CD4-positive, alpha-beta T cell treated with Interleukin-10 for 1 hour (primary cell): ENCODE measurements at regions not wholly inside any gene's neighbourhood (a gene's known extent, or its start where the extent isn't known, plus 50 kb on each side); places are given as distances from the start of the nearest gene placed in this dataset.

ENCODE experiments used
- DNase-seq: peaks from one replicate; pipeline ENCODE4 v3.0.0-alpha.2; 2020

GRCh38 chr12:87141091-87141490 is 884.9 kb upstream of the MGAT4C start:
- DNase-seq, result no peak

GRCh38 chr12:87140262-87140661 is 884.1 kb upstream of the MGAT4C start:
- DNase-seq, result no peak

- DNase-seq, result no peak
Measured at GRCh38 chr12:87137220-87137619, 881.0 kb upstream of the MGAT4C start.

GRCh38 chr12:87136330-87136976 is 880.3 kb upstream of the MGAT4C start:
- no peak for DNase-seq

GRCh38 chr12:87127272-87127671 is 871.1 kb upstream of the MGAT4C start:
- no peak for DNase-seq

- no peak for DNase-seq
Measured at GRCh38 chr12:87121896-87122295, 865.7 kb upstream of the MGAT4C start.

- DNase-seq, result no peak
Measured at GRCh38 chr12:87120440-87120839, 864.2 kb upstream of the MGAT4C start.

DNA sequence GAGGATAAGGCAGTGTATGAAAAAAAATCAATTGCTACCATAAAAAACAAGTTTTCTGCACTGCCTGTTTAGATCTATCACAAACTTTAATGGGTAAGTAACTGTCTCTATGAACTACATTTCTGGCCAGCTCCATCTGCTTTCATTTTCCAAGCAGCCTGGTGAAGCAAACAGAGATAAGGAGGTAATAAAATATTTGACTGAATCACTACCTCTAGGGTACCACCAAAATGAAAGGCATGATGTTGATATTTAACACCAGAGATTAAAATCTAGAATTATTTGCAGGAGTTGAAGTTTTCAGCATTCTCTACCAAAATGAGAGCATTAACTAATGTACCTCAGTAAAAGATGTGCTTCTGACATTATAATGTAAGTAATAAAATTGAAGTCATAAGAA is 863.5 kb upstream of the MGAT4C start:
- no peak for DNase-seq

GRCh38 chr12:87117526-87117925 is 861.3 kb upstream of the MGAT4C start:
- DNase-seq, result no peak

GRCh38 chr12:87116780-87117179 is 860.6 kb upstream of the MGAT4C start:
- DNase-seq, result no peak

DNA sequence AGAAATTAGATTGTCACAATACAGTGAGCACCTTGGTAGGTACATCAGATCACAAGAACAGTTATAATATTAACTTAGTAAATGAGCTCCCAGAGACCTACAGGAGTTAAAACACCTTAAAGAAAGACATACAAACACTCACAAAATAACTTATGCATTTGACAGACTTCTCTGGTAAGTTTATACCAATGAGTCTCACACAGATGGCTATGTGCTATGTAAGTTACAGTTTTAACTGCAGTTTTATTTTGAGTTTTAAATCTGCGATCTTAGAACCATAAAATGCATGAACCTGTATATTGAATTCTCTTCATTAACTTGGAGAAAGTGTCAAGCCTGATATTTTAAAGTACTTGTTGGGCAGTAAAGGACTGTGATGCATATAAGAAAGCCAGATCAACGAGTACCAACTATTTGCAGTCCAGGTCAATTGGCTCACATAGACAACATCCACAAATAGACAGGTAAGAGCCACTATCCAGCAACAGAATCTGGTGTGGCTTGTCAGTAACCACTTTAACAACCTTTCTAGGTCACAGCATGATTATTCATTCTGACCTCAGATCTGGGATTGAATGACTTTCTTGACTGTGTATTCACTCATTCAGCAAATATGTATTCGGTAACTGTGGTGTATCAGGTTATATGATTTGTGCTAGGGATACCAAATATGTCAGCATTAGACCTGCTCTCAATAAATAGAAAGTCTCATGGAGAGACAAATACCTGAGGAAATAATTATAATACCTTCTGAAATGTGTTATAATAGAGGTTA is 856.6 kb upstream of the MGAT4C start:
- no peak for DNase-seq

DNA sequence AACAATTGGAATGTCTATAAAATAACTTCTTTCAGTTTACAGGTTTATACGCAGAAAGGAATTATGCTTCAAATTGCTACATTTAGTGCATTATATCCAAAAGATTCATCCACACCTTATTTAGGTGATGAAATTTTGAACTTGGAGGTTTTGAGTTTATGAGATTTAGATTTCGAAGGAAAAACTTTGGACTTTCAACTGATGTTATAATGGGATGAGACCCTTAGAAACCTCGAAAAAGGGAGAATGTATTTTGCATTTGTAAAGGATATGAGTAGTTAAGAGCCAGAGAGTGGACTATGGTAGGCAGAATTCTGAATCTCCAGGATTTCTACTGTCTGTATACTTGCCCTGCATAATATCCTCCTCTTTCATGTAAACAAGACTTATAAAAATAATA is 851.6 kb upstream of the MGAT4C start:
- DNase-seq, result no peak

- no peak for DNase-seq
Measured at GRCh38 chr12:87107270-87107669, 851.1 kb upstream of the MGAT4C start.

- no peak for DNase-seq
Measured at GRCh38 chr12:87096082-87096585, 839.9 kb upstream of the MGAT4C start.

DNA sequence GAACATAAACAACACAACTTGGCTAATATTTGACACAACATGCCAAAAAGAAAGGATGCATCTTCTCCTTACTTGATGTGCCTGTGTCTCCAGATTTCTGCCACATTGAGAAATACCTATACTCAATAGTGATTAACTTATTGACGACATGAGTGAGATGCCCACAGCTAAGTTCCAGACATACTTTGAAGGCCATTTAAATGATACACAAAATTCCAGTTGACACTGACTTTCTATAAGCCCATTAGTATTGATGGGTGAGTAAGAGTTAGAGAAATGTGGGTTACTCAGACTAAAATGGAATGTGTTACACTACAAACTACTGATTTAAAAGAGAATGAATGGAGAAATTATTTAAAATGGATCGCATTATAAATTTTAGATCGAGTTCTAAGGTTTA is 838.2 kb upstream of the MGAT4C start:
- DNase-seq, result no peak

DNA sequence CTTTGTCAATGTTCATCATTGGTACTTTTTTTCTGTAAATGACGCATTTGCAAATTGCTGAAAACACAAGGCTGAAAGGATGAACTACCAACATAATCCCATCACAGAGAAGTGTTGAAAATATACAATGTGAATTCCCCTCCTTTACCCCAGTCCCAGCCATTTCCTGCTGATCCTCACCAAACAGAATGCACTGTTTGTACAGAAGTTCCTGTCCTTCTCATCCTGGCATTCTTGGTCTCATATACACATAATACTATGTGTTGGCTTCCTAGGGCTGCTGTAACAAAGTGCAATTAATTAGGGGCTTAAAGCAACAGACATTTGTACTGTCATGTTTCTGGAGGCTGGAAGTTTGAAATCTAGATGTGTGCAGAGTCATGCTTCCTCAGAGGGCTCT is 836.2 kb upstream of the MGAT4C start:
- no peak for DNase-seq

DNA sequence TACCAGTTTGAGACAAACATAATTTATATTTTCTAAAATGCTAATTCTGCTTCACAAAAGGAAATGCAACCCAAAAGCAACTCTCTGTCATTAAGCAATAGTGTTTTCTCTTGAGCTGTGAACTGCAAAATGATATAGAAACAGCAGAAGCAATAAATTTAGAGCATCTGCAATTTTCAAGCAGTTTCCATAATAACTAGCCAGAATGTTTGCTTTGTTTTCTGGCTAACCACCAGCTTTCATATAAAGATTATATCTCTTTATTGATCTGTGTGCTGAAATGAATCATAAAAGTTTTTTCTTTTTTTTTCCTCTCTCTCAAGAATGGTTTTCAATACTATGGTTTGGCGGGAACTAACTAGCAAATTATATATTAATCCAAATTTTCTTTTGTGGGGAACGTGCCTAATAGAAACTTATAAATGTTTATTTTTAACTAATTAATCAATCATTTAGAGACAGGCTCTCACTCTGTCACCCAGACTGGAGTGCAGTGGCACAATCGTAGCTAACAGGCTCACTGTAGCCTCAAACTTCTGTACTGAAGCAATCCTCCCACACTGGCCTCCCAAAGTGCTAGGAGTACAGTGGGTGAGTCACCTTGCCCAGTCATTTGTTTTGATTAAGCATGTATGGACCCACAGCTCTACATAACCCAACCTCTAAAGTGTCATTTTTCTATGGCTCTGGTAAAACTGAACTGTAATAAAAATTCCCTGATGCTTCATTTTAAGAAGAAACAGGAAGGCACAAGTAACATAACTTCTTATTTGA is 830.1 kb upstream of the MGAT4C start:
- DNase-seq, result no peak

DNA sequence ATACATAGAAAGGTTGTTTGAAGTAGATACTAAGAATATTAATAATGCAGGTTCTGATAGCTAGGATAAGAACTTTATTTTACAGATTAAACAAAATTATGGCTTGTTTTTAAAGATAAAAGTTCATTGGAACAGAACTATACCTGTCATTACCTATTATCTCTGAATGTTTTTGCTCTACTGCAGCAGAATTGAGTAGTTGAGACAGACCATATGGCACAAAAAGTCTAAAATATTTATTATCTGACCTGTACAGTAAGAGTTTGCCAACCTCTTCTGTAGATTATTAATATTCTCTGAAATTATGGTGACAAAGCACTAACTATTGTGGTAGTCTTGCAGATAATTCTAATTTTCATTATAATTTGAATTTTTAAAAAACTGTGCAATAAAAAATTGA is 829.1 kb upstream of the MGAT4C start:
- DNase-seq, result no peak

GRCh38 chr12:87082756-87083155 is 826.6 kb upstream of the MGAT4C start:
- DNase-seq, result no peak

- no peak for DNase-seq
Measured at GRCh38 chr12:87074781-87075180, 818.6 kb upstream of the MGAT4C start.

GRCh38 chr12:87066326-87066725 is 810.1 kb upstream of the MGAT4C start:
- DNase-seq, result no peak

- no peak for DNase-seq
Measured at GRCh38 chr12:87059231-87059630, 803.0 kb upstream of the MGAT4C start.

- DNase-seq, result no peak
Measured at GRCh38 chr12:87054226-87054625, 798.0 kb upstream of the MGAT4C start.

GRCh38 chr12:87051621-87052020 is 795.4 kb upstream of the MGAT4C start:
- no peak for DNase-seq
